Tongue (tissue), 1 donor: ENCODE measurements at regions not wholly inside any gene's neighbourhood (a gene's known extent, or its start where the extent isn't known, plus 50 kb on each side); places are given as distances from the start of the nearest gene placed in this dataset.
A peak's percentile ranks its signal among the peaks of the same experiment; 100 is the strongest.
"Not testable (repeated sequence)": the region's sequence is repeated elsewhere in the genome, so short reads cannot be mapped to it uniquely, and the experiment has no call there.

Experiments used
- DNase-seq: peaks from one replicate; pipeline ENCODE4 v3.0.0-alpha.2; 2015

GRCh38 chr2:8386748-8387147, 295.1 kb upstream of the ID2 start:
- DNase-seq = not testable (repeated sequence)

- no peak for DNase-seq
Measured at GRCh38 chr2:8388781-8389180, 293.1 kb upstream of the ID2 start.

- DNase-seq = no peak
Measured at GRCh38 chr2:8389431-8390108, 292.3 kb upstream of the ID2 start.

- DNase-seq = no peak
Measured at GRCh38 chr2:8391126-8391525, 290.7 kb upstream of the ID2 start.

- no peak for DNase-seq
Measured at GRCh38 chr2:8391584-8391983, 290.3 kb upstream of the ID2 start.

- no peak for DNase-seq
Measured at GRCh38 chr2:8392098-8392866, 289.6 kb upstream of the ID2 start.

- DNase-seq = no peak
Measured at GRCh38 chr2:8393506-8393905, 288.4 kb upstream of the ID2 start.

GRCh38 chr2:8394131-8394530, 287.7 kb upstream of the ID2 start:
- DNase-seq = no peak

- DNase-seq = no peak
Measured at GRCh38 chr2:8394569-8395359, 287.1 kb upstream of the ID2 start.

- DNase-seq = no peak
Measured at GRCh38 chr2:8395718-8396117, 286.1 kb upstream of the ID2 start.

GRCh38 chr2:8398040-8398668, 283.7 kb upstream of the ID2 start:
- DNase-seq = no peak

- no peak for DNase-seq
Measured at GRCh38 chr2:8399731-8400130, 282.1 kb upstream of the ID2 start.

- no peak for DNase-seq
Measured at GRCh38 chr2:8400196-8400595, 281.7 kb upstream of the ID2 start.

- no peak for DNase-seq
Measured at GRCh38 chr2:8402222-8402621, 279.6 kb upstream of the ID2 start.

- peak; percentile 38 for DNase-seq
Measured at GRCh38 chr2:8403876-8404275, 278.0 kb upstream of the ID2 start.

GRCh38 chr2:8405334-8405733, 276.5 kb upstream of the ID2 start:
- no peak for DNase-seq

GRCh38 chr2:8406271-8406670, 275.6 kb upstream of the ID2 start:
- DNase-seq = no peak

GRCh38 chr2:8407332-8407731, 274.5 kb upstream of the ID2 start:
- DNase-seq = no peak

- no peak for DNase-seq
Measured at GRCh38 chr2:8408560-8409460, 273.0 kb upstream of the ID2 start.

GRCh38 chr2:8409461-8410260, 272.2 kb upstream of the ID2 start:
- peak; percentile 19 for DNase-seq

GRCh38 chr2:8412082-8412481, 269.8 kb upstream of the ID2 start:
- no peak for DNase-seq
